K562 (cell line): ENCODE measurements at regions not wholly inside any gene's neighbourhood (a gene's known extent, or its start where the extent isn't known, plus 50 kb on each side); places are given as distances from the start of the nearest gene placed in this dataset.

ENCODE experiments used
- CC2D1A ChIP-seq: fragments of 450-650 bp; IDR thresholded peaks from 2 replicates; pipeline ENCODE4 v1.6.1; 2017; ENCODE audit warnings: mild to moderate bottlenecking
- ELK1 ChIP-seq: sonication (generic); formaldehyde crosslinking; IDR thresholded peaks from 2 replicates; pipeline ENCODE4 v1.8.1; 2022; ENCODE audit warnings: missing genetic modification reagents
- GTF2E2 ChIP-seq: fragments of 200-800 bp; sonication (Bioruptor generic); IDR thresholded peaks from 2 replicates; pipeline ENCODE4 v1.6.1; 2016; ENCODE audit warnings: missing genetic modification characterization, missing compliant biosample characterization
- HMGXB4 ChIP-seq: sonication (generic); formaldehyde crosslinking; IDR thresholded peaks from 2 replicates; pipeline ENCODE4 v1.8.1; 2023; ENCODE audit warnings: mild to moderate bottlenecking, missing genetic modification reagents
- NFIC ChIP-seq: fragments of 450-650 bp; IDR thresholded peaks from 2 replicates; pipeline ENCODE4 v1.6.1; 2017; ENCODE audit warnings: mild to moderate bottlenecking, inconsistent platforms
- PCBP1 ChIP-seq: fragments of 200-400 bp; formaldehyde crosslinking; IDR thresholded peaks from 2 replicates; pipeline ENCODE4 v1.6.1; 2018; ENCODE audit warnings: mild to moderate bottlenecking, low read depth, low read length; ENCODE audit not compliant: poor library complexity, severe bottlenecking
- SMARCC2 ChIP-seq: fragments of 450-650 bp; IDR thresholded peaks from 2 replicates; pipeline ENCODE4 v1.6.1; 2017; ENCODE audit warnings: antibody characterized with exemption, moderate library complexity, mild to moderate bottlenecking, low read depth
- SPI1 ChIP-seq: IDR thresholded peaks from 2 replicates; pipeline ENCODE4 v1.6.1; 2011; ENCODE audit warnings: low read depth, low read length, control low read depth, borderline replicate concordance
- ZFX ChIP-seq: sonication (generic); formaldehyde crosslinking; IDR thresholded peaks from 2 replicates; pipeline ENCODE4 v1.8.0; 2022; ENCODE audit warnings: mild to moderate bottlenecking, missing genetic modification reagents, moderate library complexity
- ZNF274 ChIP-seq: IDR thresholded peaks from 2 replicates; pipeline ENCODE4 v1.6.1; 2011; ENCODE audit warnings: low read depth, mild to moderate bottlenecking, low read length, moderate library complexity, borderline replicate concordance
- ZNF507 ChIP-seq: conservative IDR thresholded peaks from 2 replicates; pipeline ENCODE4 v1.6.1; 2017; ENCODE audit warnings: missing genetic modification characterization, missing compliant biosample characterization
- ZNF830 ChIP-seq: fragments of 250-450 bp; sonication (Bioruptor Pico); IDR thresholded peaks from 2 replicates; pipeline ENCODE4 v1.5.0; 2021; ENCODE audit warnings: mild to moderate bottlenecking

GRCh38 chr3:14345496-14346150, 56.8 kb upstream of the SLC6A6 start (continued):
- TF ChIP-seq ELK1 (no peak), CC2D1A (no peak), ZNF507 (no peak), NFIC (peak; percentile 95), SPI1 (no peak), HMGXB4 (no peak), PCBP1 (no peak), ZFX (CRISPR knock-in tag) (0 out of 2 replicates have a peak, but pooled peaks have one; percentile 7), ZNF830 (CRISPR knock-in tag) (no peak), GTF2E2 (tag) (no peak), SMARCC2 (no peak), ZNF274 (no peak)
